NOMO-1 treated with DMSO at 0.1 percent for 48 hours (cell line): ENCODE measurements at regions not wholly inside any gene's neighbourhood (a gene's known extent, or its start where the extent isn't known, plus 50 kb on each side); places are given as distances from the start of the nearest gene placed in this dataset.
"Not testable (repeated sequence)": the region's sequence is repeated elsewhere in the genome, so short reads cannot be mapped to it uniquely, and the experiment has no call there.

Experiments used
- DNase-seq: peaks from one replicate; lab custom pipeline; 2025; ENCODE audit not compliant: unreplicated experiment; lab: John Stamatoyannopoulos, UW

DNA sequence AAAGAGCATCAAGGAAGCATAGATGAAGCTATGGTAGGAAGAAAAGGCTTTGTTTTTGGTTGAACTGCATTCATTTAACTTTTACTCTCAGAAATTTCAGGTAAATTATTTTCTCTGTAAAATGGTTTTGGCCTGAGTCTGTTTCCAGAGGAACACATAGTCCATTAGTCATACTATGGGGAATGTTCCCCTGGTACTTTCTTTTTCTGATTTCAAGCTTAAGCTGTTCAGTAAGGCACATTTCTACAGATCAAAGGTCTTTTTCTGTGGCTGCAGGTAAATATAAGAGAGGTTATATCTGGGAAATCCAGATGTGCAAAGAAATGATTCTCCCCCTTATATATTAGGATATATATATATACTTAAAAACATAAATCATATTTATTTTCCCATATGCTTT is 1744.4 kb upstream of the ADGRL3 start:
- DNase-seq = no peak

DNA sequence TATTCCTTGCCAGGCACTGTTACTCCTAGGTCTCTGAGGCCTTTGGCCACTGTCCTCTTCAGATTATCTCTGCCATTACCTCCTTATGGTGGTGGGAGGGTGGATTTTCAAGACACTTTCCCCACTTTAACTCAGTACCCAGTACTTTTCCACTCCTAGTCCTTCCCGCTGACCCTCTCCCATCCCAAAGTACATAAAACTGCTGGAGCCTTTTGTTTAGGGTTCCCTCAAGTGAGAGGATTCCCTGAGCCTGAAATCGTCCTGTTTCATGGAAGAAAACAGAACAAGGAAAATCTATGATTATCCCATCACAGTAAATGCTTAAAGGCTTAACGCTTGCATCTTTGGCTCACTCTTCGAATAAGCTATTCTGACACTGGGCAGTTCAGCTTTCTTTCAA is 1742.5 kb upstream of the ADGRL3 start:
- no peak for DNase-seq

DNA sequence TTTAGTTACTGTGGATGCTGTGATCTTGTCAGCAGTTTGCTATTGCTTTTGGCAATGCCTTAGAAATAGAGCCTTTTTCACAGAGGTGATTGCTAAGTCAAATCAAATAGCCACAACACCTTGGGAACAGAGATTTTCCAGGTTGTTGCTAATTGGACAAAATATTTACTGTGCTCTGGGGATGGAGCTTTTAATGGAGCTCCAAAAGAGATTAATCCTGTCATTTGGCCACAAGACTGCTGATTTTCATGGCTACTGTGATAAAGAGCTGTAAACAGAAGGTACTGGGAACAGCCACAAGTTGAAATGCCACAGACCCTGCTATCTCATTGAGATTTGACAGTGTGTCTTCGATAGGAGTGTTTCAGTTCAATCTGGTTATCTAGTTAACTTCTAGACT is 1715.2 kb upstream of the ADGRL3 start:
- DNase-seq = no peak

DNA sequence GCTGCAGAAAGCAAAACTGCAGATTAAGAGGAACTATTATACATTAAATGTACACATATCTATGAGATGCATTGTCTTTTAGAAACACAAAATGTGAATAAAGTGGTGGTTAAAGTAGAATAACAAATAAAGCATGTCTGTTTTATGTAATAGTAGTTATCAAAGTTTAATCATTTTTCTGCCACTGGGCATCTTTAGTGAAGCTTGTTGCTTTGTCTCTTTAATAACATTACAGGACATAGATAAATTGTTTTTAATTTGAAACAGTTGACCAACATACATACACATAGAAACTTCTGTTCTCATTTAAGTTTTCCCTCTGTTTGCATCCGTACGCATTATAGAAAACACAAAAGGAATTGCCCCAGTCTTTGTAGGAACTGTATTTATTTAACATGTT is 1700.0 kb upstream of the ADGRL3 start:
- no peak for DNase-seq

DNA sequence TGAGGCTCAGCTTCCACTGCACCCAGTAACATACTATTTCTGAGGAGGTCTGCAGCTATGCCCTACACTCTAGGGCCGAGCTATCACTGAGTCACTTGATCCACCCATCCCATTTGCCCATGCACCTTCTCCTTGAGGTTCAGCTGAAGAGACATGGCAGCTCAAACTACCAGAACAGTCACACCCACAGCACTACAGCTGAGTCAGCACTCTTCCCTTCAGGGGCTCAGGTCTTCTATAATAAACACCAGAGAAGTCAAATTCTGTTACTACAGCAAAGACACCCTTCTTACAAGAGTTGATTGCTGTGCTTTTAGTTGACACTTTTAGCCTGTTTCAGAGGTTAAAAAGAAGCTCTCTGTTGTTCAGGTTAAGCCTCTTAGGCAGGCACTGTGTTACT is 1696.4 kb upstream of the ADGRL3 start:
- DNase-seq = no peak

DNA sequence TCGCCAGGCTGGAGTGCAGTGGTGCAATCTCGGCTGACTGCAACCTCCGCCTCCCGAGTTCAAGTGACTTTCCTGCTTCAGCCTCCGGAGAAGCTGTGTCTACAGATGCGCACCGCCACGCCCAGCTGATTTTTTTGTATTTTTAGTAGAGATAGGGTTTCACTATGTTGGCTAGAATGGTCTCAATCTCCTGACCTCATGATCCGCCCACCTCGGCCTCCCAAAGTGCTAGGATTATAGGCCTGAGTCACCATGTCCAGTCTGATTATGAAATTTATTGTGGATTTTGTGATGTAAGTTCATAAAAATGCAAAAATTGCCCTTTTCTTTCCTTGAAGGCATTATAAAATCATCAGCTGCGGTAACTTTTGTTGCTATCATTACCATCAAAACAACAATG is 1688.3 kb upstream of the ADGRL3 start:
- DNase-seq = not testable (repeated sequence)

DNA sequence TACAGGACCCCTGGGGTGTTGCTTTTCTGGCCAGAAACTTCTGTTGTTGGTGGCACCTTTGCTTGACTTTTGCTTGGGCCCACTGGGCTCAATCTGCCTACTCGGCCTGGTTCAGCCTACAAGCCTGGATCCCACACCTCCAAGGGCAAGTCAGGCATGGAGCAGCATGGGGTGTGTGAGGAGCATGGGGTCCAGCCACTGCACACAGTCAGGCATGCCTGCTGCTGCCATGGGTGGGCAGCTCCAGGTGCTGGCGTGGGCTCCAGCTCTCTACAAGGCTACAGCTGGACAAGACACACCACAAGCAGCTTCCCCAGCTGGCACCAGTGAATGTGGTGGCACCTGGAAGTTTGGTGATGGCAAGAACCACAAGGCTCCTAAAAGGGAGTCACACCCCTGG is 1683.1 kb upstream of the ADGRL3 start:
- DNase-seq = no peak

DNA sequence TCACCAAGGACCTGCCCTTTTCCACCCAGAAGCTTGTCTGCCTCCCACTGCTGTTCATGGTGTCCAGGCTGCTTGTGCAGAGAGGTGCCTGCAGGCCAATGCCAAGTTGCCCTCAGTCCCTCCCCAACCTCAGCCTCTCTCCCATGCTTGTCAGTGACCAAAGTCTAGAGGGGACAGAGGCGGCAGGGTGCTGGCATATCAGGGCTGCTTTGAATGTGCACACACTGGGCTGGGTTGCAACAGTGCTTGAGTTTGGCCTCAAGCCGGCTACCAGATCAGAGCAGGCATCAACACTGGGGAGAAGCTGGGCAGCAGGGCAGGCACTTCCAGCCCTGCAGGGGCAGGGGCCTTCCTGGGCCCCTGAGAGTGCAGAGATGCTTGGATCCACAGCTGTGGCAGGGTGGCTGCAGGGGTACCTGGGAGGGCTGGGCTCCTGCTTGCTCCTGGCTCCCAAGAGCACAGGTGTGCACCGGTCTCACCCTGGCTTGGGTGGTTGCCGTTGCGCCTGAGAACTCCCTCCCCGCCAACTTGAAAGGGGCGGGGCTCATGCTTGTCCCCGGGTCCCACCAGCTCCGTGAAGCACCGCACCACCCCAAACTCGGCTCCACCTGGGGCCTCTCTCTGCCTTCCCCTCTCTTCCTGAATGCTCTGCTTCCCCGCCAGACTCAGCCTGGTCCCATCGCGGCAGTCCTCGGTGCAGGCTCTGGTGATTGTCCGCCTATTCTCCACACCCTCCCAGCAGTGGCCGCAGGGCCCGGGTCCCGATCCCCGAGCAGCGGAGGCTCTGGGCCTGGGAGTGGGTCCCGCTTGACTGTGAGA is 1681.9 kb upstream of the ADGRL3 start:
- DNase-seq = no peak

DNA sequence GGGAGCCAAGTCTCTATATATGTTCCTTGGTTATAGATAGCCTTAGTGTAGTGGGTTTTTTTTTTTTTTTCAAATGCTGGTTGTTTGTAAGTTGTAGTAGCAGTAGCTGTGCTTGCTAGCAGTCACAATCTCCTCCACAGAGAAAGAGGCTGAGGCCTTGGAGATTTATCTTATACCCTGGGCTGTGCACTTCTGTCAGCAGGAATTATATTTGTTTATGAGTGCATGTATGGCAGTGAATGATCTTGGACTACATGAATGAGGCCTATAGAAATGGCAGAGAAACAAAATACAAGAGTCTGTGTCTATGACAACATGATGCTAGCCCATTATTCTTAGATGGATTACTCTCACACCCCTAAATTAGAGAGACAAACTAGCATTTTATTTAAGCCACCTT is 1674.2 kb upstream of the ADGRL3 start:
- DNase-seq = no peak

DNA sequence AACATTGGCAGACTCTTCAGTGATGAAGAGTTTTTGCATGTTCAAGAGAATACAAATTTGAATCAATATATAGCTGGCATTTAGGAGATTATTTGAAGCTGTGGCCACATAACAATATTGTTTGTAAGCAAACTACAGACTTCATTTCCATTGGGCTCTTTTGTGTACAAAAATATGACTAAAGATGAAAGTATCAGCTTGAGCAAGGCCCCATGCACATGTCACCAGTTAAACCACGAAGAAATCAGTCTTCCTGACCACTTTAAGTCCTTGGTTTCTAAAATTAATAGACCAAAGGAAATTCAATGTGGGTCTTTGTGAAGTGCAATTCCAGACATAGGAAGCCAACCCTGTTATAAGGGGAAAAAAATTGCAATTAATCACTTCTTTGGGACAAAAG is 1664.6 kb upstream of the ADGRL3 start:
- no peak for DNase-seq

DNA sequence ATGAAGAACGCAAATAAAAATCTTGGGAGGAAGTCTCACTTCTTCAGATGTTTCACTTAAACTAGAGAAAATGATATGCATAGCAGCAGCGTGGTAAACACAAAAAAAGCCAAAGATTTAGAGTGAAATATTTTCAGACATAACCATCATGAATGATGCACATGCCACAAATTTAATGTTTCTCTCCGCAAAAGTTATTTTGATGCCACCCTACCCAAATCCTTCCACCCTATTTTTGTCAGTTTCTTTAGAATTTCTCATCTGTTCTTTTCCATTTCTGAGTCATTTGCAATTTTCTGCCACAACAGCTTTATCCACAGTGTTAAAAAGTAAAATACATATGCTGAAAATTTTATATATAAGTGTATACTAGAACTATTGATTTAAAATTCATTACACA is 1663.7 kb upstream of the ADGRL3 start:
- no peak for DNase-seq

DNA sequence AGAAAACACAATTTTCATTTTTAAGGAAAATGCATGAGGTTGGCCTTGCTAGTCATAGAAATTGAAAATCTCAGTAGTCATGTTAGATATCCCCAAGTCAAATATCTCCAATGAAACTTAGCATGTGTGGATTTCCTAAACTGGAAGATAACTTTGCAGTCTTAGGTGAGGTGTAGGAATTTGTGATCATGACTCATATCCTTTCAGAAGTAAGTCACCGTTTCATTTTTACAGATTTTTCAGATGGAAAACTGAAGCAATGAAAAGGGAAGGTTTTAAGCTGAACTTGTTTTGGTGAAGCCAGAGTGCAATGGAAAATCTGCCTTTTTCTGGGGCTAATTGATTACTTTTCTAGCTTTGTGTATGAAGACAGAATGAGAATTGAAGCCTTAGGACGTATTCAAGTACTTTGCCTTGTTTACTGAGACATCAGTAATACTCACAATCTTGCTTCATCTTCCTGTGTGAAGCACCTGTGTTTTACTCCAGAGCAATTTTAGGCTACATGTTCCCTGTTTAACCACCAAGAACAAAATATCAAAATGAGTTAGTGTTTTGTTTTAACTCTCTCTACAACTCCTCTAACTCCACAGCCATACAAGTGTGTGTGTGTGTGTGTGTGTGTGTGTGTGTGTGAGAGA is 1662.8 kb upstream of the ADGRL3 start:
- DNase-seq = no peak

DNA sequence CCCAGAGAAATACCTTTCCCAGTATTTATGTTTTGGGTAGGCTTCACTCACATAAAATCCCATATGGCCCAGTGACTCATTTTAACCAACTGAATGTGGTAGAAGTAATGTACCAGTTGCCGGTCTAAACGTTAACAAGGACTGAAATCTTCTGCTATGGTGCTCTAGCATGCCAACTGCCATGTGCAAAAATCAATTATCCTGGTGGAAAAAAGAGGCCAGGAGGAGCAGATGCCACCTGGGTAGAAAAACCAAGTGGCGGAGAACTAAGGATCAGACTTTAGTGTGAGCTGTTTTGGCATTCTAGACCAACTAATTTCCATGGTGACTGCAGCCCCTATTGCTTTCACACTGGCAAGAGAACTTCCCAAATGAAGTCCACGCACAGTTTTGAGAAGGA is 1660.7 kb upstream of the ADGRL3 start:
- no peak for DNase-seq

DNA sequence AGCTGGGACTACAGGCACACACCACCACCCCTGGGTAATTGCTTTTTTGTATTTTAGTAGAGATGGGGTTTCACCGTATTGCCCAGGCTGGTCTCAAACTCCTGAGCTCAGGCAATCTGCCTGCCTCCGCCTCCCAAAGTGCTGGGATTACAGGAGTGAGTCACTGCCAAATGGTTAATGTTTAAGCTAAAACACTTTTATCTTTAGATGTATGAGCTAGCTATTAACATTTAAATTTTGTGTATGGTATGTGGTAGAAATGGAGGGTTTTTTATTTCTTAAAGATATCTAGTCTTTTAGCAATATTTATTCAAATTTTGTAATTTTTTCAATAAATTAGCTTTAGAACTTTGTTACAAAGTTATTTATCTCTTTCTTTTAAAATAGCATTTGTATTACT is 1659.8 kb upstream of the ADGRL3 start:
- DNase-seq = no peak

DNA sequence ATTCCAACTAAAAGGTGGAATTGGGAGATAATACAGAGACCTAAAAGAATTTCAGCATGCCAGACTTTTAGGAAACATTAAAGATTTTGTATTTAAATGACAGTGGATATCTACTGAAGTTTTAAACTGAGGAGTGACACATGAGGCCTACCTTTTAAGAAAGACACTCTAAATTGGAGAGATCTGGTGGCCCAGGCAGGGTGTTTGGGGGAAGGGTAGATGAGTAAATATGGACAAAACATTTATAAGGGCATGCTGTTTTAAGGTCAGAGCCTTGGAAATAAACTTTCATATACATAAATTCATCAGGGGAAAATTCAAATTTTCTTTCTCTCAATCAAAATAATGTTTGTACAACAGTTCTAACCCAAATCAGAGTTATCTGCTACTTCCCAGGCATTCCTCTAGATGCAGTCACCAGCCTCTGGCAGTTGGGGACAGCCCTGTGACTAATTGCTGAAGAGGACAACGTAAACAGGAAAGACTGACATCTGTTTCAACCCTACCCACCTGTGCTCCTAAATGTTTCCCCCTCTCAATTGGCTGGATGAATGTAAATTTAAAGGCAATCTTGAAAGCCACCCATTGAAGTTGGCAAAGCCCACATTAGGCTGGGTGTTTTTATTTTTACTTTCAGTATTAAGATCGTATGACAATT is 1646.9 kb upstream of the ADGRL3 start:
- no peak for DNase-seq

DNA sequence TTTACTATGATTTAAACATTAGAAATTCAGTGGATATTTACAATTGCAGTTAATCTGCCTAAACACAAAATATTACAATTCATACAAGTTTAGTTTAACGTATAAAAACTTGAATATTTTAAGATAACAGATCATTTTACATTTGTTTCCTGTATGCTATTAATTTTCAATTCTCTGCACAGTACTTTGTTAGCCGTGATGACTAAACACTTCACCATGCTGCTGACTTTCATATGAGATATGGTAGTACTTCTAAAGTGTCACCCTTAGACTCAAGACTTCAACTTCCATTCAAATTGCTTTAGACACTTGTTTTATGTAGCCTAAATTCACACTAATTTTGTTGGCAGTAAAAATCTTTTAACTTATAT is 1646.4 kb upstream of the ADGRL3 start:
- DNase-seq = no peak

DNA sequence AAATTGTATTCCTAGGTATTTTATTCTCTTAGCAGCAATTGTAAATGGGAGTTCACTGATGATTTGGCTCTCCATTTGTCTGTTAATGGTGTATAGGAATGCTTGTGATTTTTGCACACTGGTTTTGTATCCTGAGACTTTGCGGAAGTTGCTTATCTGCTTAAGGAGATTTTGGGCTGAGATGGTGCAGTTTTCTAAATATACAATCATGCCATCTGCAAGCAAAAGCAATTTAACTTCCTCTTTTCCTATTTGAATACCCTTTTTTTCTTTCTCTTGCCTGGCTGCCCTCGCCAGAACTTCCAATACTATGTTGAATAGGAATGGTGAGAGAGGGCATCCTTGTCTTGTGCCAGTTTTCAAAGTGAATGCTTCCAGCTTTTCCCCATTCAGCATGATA is 1643.9 kb upstream of the ADGRL3 start:
- DNase-seq = not testable (repeated sequence)

DNA sequence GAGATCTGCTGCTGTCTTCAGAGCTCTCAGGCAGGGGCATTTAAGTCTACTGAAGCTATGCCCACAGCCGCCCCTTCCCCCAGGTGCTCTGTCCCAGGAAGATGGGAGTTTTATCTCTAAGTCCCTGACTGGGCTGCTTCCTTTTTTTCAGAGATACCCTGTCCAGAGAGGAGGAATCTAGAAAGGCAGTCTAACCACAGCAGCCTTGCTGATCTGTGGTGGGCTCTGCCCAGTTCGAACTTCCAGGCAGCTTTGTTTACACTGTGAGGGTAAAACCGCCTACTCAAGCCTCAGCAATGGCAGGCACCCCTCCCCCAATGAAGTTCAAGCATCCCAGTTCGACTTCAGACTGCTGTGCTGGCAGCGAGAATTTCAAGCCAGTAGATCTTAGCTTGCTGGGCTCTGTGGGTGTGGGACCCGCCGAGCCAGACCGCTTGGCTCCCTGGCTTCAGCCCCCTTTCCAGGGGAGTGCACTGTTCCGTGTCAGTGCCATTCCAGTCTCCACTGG is 1639.9 kb upstream of the ADGRL3 start:
- DNase-seq = not testable (repeated sequence)

DNA sequence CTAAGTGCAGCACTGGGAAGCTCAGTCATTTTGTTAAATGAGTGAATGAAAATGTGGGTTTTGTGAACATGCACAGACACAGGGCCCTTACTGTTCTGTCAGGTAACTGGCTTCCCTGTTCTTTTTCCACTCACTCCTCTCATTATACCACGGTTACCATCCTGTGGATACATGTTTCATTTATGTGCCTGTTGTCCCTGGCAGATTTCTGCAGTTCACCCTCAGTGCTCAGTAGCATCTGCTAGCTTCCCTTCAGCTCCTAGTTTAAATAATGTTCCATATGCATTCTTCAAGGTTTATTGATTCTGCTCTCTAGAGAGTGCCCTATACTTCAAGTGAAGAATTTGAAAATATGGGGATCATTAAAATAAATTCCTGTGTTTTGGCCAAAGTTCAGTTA is 1634.3 kb upstream of the ADGRL3 start:
- no peak for DNase-seq

DNA sequence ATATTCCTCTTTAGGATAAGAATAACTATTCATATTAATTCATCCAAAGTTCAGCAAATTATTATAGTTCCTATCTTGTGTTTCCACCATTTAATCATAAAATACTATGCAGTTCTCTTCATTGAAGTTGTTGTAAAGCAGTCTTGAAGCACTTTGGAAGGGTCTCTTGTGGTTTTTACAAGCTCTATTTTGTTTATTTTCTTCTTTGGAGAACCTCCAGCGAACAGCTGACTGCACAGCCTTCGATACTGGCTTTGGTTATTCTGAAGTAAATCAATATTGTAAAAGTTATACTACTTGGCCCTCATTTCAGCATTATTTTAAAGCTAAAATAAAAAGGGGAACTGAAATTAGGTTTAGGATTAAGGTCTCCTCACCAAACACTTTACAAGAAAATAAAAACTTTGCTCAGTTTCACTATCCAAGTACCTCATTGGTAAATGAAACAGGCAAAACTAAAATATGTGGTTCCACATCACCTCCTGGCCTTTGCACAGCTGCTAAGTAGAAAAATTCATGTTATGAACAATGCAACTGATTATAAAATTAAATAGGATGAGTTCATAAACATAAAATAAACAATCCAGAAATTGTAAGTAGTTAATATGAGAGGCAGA is 1629.2 kb upstream of the ADGRL3 start:
- peak; percentile 8 for DNase-seq

DNA sequence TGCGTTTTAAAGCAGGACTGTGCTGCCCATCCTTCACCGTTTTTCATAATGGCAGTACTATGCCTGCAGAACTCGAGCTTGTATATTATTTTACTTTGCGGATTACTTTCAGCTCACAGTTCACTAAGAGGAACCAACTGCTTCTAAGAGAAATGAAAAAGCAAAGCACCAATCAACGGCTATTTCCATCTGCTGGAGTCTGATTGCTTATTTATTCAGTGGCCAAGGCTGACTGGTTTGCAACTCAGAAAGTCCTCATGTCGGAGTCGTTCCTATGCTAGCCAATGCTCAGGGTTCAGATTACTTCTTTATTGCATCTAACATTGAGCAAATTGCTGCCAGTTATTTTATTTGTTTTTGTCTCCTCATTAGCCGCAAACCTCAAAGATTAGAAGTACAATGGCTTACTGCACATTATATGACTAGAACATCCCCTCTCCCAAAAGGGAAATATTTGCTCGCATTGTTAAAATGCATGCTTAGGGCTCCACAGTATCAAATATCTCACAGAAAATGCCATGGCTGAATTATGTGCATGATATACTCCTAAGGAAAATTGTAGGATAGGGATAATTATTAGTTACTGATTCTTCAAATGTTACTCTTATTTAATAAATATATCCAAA is 1628.2 kb upstream of the ADGRL3 start:
- no peak for DNase-seq
